Kidney epithelial cell (primary cell): ENCODE measurements at regions not wholly inside any gene's neighbourhood (a gene's known extent, or its start where the extent isn't known, plus 50 kb on each side); places are given as distances from the start of the nearest gene placed in this dataset.
"Not testable (repeated sequence)": the region's sequence is repeated elsewhere in the genome, so short reads cannot be mapped to it uniquely, and the experiment has no call there.

Experiments used
- DNase-seq: peaks from one replicate; pipeline ENCODE4 v3.0.0-alpha.2; 2010; ENCODE audit warnings: low read depth
- H3K27me3 ChIP-seq: 2 replicates; pipeline ENCODE4 v1.6.0; 2011; ENCODE audit warnings: low read length; ENCODE audit not compliant: control insufficient read depth, insufficient read depth
- H3K36me3 ChIP-seq: 2 replicates; pipeline ENCODE4 v1.5.1; 2011; ENCODE audit warnings: low read length; ENCODE audit not compliant: control insufficient read depth, insufficient read depth
- H3K4me3 ChIP-seq: 2 replicates; pipeline ENCODE4 v1.5.1; 2011; ENCODE audit warnings: low read depth, mild to moderate bottlenecking, control low read depth, low read length
- TF ChIP-seq, protein P1 (sequence below): IDR thresholded peaks from 2 replicates; pipeline ENCODE4 v1.5.1; 2011; ENCODE audit warnings: mild to moderate bottlenecking, moderate library complexity, low read length, control low read depth, inconsistent platforms; ENCODE audit not compliant: insufficient read depth, poor library complexity, severe bottlenecking

DNA sequence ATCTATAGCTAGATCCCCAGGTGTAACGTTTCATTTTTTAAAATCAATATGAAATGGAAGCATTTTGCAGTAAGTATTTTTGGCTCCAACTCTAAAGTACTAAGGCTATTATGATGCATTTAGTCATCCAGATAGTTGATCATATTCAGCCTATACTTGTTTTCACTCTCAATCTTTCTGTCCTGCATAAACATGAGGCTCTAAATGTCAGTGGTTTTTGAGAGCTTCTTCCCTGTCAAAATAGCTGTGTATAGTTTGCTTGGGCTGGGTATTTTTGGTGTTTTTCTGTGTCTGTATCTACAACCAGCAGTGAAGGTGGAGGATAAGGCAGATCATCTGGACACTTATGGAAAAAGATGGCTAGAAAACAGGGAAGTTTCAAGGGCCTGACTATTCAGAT is 128.0 kb downstream of the LRRN1 start:
- TF ChIP-seq, protein P1, sequence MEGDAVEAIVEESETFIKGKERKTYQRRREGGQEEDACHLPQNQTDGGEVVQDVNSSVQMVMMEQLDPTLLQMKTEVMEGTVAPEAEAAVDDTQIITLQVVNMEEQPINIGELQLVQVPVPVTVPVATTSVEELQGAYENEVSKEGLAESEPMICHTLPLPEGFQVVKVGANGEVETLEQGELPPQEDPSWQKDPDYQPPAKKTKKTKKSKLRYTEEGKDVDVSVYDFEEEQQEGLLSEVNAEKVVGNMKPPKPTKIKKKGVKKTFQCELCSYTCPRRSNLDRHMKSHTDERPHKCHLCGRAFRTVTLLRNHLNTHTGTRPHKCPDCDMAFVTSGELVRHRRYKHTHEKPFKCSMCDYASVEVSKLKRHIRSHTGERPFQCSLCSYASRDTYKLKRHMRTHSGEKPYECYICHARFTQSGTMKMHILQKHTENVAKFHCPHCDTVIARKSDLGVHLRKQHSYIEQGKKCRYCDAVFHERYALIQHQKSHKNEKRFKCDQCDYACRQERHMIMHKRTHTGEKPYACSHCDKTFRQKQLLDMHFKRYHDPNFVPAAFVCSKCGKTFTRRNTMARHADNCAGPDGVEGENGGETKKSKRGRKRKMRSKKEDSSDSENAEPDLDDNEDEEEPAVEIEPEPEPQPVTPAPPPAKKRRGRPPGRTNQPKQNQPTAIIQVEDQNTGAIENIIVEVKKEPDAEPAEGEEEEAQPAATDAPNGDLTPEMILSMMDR, result no peak
- no peak overlapping the region for H3K4me3 ChIP-seq
- no peak for DNase-seq
- H3K27me3 ChIP-seq, result no peaks in the 10 kb centered on the region
- no peaks in the 10 kb centered on the region for H3K36me3 ChIP-seq

DNA sequence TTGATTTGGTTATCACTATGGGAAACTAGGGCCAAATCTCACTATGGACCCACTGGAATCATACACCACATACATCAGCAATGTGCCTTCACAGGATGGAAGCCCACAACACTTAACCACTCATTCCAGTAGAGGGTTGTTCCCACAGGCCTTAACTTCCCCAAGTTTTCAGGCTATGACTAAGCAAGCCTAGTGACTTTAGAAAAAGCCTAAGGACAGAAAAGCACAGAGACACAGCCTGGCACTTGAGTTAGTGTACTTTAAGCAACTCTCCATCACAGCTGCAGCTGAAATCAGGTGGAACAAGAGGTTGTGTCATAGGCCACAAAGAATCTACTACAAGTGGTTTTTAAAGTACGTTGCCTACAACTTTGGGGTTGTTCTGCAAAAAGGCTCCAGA is 128.7 kb downstream of the LRRN1 start:
- H3K36me3 ChIP-seq, result no peaks in the 10 kb centered on the region
- H3K4me3 ChIP-seq, result no peak overlapping the region
- no peaks in the 10 kb centered on the region for H3K27me3 ChIP-seq
- DNase-seq, result no peak
- TF ChIP-seq, protein P1, result no peak

DNA sequence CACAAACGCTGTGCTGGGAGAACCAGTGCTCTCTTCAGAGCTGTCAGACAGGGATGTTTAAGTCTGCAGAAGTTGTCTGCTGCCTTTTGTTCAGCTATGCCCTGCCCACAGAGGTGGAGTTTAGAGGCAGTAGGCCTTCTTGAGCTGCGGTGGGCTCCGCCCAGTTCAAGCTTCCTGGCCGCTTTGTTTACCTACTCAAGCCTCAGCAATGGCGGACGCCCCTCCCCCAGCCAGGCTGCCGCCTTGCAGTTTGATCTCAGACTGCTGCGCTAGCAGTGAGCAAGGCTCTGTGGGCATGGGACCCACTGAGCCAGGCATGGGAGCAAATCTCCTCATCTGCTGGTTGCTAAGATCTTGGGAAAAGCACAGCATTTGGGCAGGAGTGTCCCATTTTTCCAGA is 142.1 kb downstream of the LRRN1 start:
- not testable (repeated sequence) for H3K36me3 ChIP-seq, H3K4me3 ChIP-seq, H3K27me3 ChIP-seq, DNase-seq

DNA sequence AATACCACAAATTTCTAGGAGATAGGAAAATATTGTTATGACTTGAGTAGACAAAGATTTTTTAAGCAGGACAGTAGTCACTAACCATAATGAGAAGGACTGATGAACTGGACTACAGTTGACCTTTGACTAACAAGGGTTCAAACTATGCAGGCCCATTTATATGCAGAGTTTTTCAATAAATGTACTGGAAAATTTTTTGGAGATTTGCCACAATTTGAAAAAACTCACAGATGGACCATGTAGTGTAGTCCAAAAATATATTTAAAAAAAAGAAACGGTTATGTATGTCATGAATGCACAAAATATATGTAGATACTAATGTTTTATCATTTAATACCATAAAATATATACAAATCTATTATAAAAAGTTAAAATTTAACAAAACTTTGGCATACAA is 151.8 kb downstream of the LRRN1 start:
- no peaks in the 10 kb centered on the region for H3K27me3 ChIP-seq
- TF ChIP-seq, protein P1, result no peak
- no peak overlapping the region for H3K4me3 ChIP-seq
- no peak for DNase-seq
- no peaks in the 10 kb centered on the region for H3K36me3 ChIP-seq

DNA sequence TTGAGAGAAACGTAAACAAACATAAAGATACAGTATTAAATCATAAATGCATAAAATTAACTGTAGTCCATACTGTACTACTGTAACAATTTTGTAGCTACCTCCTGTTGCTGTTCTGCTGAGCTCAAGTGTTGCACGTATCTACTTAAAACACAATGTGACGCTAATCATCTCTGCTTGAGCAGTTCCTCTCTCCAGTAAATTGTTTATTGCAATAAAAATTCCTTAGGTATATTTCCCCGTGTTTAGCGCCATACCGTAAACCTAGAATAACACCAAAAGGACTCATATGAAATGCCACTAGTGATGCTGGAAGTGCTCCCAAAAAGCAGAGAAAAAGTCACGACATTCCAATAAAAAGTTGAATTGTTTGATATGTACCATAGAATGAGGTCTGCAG is 152.3 kb downstream of the LRRN1 start:
- DNase-seq, result no peak
- TF ChIP-seq, protein P1, result no peak
- Histone ChIP-seq H3K27me3 (no peaks in the 10 kb centered on the region), H3K36me3 (no peaks in the 10 kb centered on the region), H3K4me3 (no peak overlapping the region)

DNA sequence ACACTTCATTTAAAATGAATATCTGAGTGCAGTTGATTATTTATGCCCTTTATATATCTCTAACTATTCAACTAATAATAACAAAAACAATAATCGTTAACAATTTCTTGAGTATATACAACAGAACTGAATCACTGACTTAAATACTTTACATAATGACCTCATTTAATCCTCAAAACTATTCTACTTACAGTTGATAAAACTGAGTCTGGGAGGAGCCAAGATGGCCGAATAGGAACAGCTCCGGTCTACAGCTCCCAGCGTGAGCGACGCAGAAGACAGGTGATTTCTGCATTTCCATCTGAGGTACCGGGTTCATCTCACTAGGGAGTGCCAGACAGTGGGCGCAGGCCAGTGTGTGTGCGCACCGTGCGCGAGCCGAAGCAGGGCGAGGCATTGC is 163.6 kb downstream of the LRRN1 start:
- not testable (repeated sequence) for DNase-seq, H3K4me3 ChIP-seq, H3K27me3 ChIP-seq, H3K36me3 ChIP-seq

DNA sequence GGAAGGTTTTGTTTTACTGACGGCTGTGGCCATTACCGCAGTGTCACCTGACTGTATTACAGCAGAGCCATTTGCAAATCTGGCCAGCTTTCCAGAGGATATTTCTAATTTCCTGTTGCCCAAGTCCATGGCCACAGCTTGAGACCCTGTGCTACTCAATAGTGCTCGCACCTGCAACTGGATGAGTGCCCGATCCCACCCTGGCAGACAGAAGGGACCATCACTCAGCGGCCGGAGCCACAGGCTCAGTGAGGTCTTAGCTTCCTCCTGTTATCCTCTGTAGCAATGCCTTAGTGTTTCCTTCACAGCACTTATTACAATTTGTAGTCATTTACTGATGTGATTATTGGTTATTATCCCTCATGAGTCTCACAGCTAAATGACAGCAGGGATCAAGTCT is 184.8 kb downstream of the LRRN1 start:
- H3K4me3 ChIP-seq, result no peak overlapping the region
- no peak for DNase-seq
- no peaks in the 10 kb centered on the region for H3K27me3 ChIP-seq
- TF ChIP-seq, protein P1, result no peak
- no peaks in the 10 kb centered on the region for H3K36me3 ChIP-seq
